Endothelial cell of umbilical vein (primary cell): ENCODE measurements at regions not wholly inside any gene's neighbourhood (a gene's known extent, or its start where the extent isn't known, plus 50 kb on each side); places are given as distances from the start of the nearest gene placed in this dataset.

ENCODE experiments used
- BruUV-seq: library from RNA; stranded (reverse); fragments of 400-500 nt; replicated peaks from 2 replicates; lab custom pipeline; 2021; lab: Mats Ljungman, UMichigan
- CTCF ChIA-PET: fragments of 300-600, 350-600 bp; sonication (Branson Sonifier 250); formaldehyde crosslinking; loops from one replicate; lab custom pipeline; 2021; ENCODE audit warnings: antibody characterized with exemption, inconsistent platforms; lab: Charles Lee
- POLR2A ChIA-PET: fragments of 300-600, 350-600 bp; sonication (Branson Sonifier 250); formaldehyde crosslinking; loops from one replicate; lab custom pipeline; 2021; ENCODE audit warnings: antibody characterized with exemption, inconsistent platforms; lab: Charles Lee
- DNase-seq: peaks from one replicate; pipeline ENCODE4 v3.0.0-alpha.2; 2011; ENCODE audit warnings: low read depth, low spot score
- FAIRE-seq: peaks from 2 replicates; lab custom pipeline; 2011; peaks lifted over from hg19 to GRCh38; lab: Jason Lieb, UNC
- H2AFZ ChIP-seq: 2 replicates; pipeline ENCODE4 v1.6.0; 2012; ENCODE audit warnings: low read depth, low read length, control low read depth, inconsistent platforms
- H3K27ac ChIP-seq: 2 replicates; pipeline ENCODE4 v1.5.1; 2011; ENCODE audit warnings: low read depth, mild to moderate bottlenecking, control low read depth, low read length, moderate library complexity; ENCODE audit not compliant: insufficient read depth
- H3K27me3 ChIP-seq, 2 experiments: 2 replicates each; pipeline versions ENCODE4 v1.6.0 to v1.6.1; 2011; ENCODE audit warnings: low read length in 2 of 2, mixed read lengths in 1 of 2; ENCODE audit not compliant: control insufficient read depth in 2 of 2, insufficient read depth in 2 of 2
- H3K36me3 ChIP-seq, 2 experiments: 2 replicates in 1 of 2; 3 replicates in 1 of 2; pipeline ENCODE4 v1.5.1; 2011; ENCODE audit warnings: low read length in 2 of 2, mild to moderate bottlenecking in 1 of 2, moderate library complexity in 1 of 2; ENCODE audit not compliant: control insufficient read depth in 2 of 2, insufficient read depth in 2 of 2; ENCODE audit errors: extremely low read depth in 1 of 2
- H3K4me1 ChIP-seq: 3 replicates; pipeline ENCODE4 v1.5.1; 2011; ENCODE audit warnings: mild to moderate bottlenecking, low read length; ENCODE audit not compliant: control insufficient read depth, insufficient read depth; ENCODE audit errors: extremely low read depth
- H3K4me2 ChIP-seq: 2 replicates; pipeline ENCODE4 v1.6.1; 2011; ENCODE audit warnings: low read length, control low read depth, mixed read lengths; ENCODE audit not compliant: insufficient read depth
- H3K4me3 ChIP-seq, 3 experiments: fragments of 200-600 bp in 1 of 3; sonication (generic), shearing (Covaris generic) in 1 of 3; replicated peaks in 1 of 3; 2 replicates each; pipeline ENCODE4 v1.5.1; 2011 to 2016; ENCODE audit warnings: control low read depth in 3 of 3, low read length in 3 of 3, mild to moderate bottlenecking in 2 of 3, inconsistent platforms in 1 of 3, low read depth in 1 of 3, moderate library complexity in 1 of 3; ENCODE audit not compliant: insufficient read depth in 1 of 3
- H3K79me2 ChIP-seq: 2 replicates; pipeline ENCODE4 v1.6.0; 2012; ENCODE audit warnings: low read length, inconsistent platforms; ENCODE audit not compliant: control insufficient read depth, insufficient read depth
- H3K9ac ChIP-seq: replicated peaks from 2 replicates; pipeline ENCODE3; 2011; ENCODE audit warnings: low read length, control low read depth; ENCODE audit not compliant: insufficient read depth; ENCODE audit errors: extremely low read depth
- H3K9me1 ChIP-seq: replicated peaks from 3 replicates; pipeline ENCODE4 v1.6.0; 2011; ENCODE audit warnings: mild to moderate bottlenecking, low read length; ENCODE audit not compliant: control insufficient read depth, insufficient read depth; ENCODE audit errors: extremely low read depth
- H3K9me3 ChIP-seq: replicated peaks from 2 replicates; pipeline ENCODE4 v1.5.1; 2012; ENCODE audit warnings: low read length, inconsistent platforms; ENCODE audit not compliant: control insufficient read depth, insufficient read depth
- H4K20me1 ChIP-seq: replicated peaks from 2 replicates; pipeline ENCODE3; 2011; ENCODE audit warnings: mild to moderate bottlenecking, low read length; ENCODE audit not compliant: control insufficient read depth, insufficient read depth; ENCODE audit errors: extremely low read depth
- EZH2 ChIP-seq: IDR thresholded peaks from 2 replicates; pipeline ENCODE4 v1.6.1; 2012; ENCODE audit warnings: borderline replicate concordance, low read depth, mild to moderate bottlenecking, moderate library complexity, low read length, inconsistent platforms; ENCODE audit not compliant: severe bottlenecking
- FOS ChIP-seq: IDR thresholded peaks from 2 replicates; pipeline ENCODE4 v1.6.1; 2011; ENCODE audit warnings: mild to moderate bottlenecking, low read length, moderate library complexity, borderline replicate concordance; ENCODE audit not compliant: insufficient read depth
- GATA2 ChIP-seq: IDR thresholded peaks from 2 replicates; pipeline ENCODE4 v1.7.0; 2011; ENCODE audit warnings: low read depth, mild to moderate bottlenecking, moderate library complexity, mixed read lengths, low read length; ENCODE audit not compliant: insufficient read length, insufficient read depth
- JUN ChIP-seq: IDR thresholded peaks from 2 replicates; pipeline ENCODE4 v1.6.1; 2011; ENCODE audit warnings: borderline replicate concordance, low read depth; ENCODE audit not compliant: insufficient read length, insufficient read depth
- MYC ChIP-seq: IDR thresholded peaks from one replicate; pipeline ENCODE4 v1.6.1; 2011; ENCODE audit warnings: mild to moderate bottlenecking, low read depth, low read length
- POLR2A ChIP-seq: IDR thresholded peaks from 2 replicates; pipeline ENCODE4 v1.6.1; 2012; ENCODE audit warnings: low read depth, mild to moderate bottlenecking, control low read depth, low read length
- POLR2AphosphoS5 ChIP-seq: IDR thresholded peaks from 2 replicates; pipeline ENCODE4 v1.6.1; 2012; ENCODE audit warnings: low read depth, mild to moderate bottlenecking, control low read depth, low read length, moderate library complexity; ENCODE audit not compliant: insufficient read depth
- dilution Hi-C: fragments of 300-500 bp; cut with MboI; formaldehyde crosslinking; loops from one replicate; pipeline ENCODE4 v1.15.0; 2019; ENCODE audit warnings: low sequenced_read_pairs; ENCODE audit not compliant: extremely low pct_ligation_motif_present
- intact Hi-C: fragments of 100-400 bp; cut with micrococcal nuclease; formaldehyde crosslinking; loops from one replicate; pipeline ENCODE4 v1.10.0; 2022
- TF ChIP-seq, protein P1 (sequence below), 2 donors: IDR thresholded peaks; 1 replicate in 1 of 2; 2 replicates in 1 of 2; pipeline ENCODE4 v1.5.1; 2011; ENCODE audit warnings: low read length in 2 of 2, mild to moderate bottlenecking in 2 of 2, moderate library complexity in 2 of 2, control low read depth in 1 of 2, inconsistent platforms in 1 of 2, low read depth in 1 of 2; ENCODE audit not compliant: insufficient read depth in 1 of 2; ENCODE audit errors: extremely low read depth in 1 of 2
- TF ChIP-seq, protein P2 (sequence below): IDR thresholded peaks from 2 replicates; pipeline ENCODE4 v1.6.1; 2011; ENCODE audit not compliant: insufficient read depth, insufficient read length

DNA sequence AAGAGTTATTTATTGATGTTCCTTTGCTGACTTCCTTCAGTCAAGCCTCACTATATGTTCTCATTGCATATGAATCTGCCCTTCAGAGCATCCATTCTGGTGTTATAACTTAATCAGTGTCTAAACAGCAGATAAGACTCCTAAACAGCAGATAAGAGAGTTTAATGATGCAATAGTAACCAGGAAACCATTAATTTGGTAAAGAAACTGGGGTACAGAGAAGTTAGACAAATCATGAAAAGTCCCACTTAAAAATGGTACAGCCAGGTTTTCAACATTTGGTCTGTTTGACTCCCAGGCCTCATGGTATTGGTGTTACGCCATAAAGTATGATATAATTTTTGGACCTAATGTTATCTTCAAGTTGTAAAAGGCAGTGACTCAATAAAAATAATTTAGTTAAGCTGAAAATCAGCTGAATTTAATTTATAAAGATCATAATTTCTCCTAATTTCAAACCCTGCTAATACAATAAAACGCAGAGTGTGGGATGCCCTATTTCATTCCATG lies 127.4 kb upstream of the DST start:
- no peak for DNase-seq
- H3K4me3 ChIP-seq = no peak overlapping the region
- no peaks in the 10 kb centered on the region for H3K9me3 ChIP-seq
- dilution Hi-C loops (no loop called here), intact Hi-C loops (loop anchor here (5.0 kb wide), 1 partner anchor 72 kb away; no protein-coding TSS in a partner anchor)
- peaks cover 23% of the 10 kb centered on the region for H3K4me1 ChIP-seq
- H3K4me2 ChIP-seq = no peak overlapping the region
- CTCF ChIA-PET = no interaction called here
- POLR2A ChIA-PET = no interaction called here
- H3K27me3 ChIP-seq = no peaks in the 10 kb centered on the region
- TF ChIP-seq FOS = no peak
- no peak for TF ChIP-seq POLR2A
- TF ChIP-seq, protein P1, sequence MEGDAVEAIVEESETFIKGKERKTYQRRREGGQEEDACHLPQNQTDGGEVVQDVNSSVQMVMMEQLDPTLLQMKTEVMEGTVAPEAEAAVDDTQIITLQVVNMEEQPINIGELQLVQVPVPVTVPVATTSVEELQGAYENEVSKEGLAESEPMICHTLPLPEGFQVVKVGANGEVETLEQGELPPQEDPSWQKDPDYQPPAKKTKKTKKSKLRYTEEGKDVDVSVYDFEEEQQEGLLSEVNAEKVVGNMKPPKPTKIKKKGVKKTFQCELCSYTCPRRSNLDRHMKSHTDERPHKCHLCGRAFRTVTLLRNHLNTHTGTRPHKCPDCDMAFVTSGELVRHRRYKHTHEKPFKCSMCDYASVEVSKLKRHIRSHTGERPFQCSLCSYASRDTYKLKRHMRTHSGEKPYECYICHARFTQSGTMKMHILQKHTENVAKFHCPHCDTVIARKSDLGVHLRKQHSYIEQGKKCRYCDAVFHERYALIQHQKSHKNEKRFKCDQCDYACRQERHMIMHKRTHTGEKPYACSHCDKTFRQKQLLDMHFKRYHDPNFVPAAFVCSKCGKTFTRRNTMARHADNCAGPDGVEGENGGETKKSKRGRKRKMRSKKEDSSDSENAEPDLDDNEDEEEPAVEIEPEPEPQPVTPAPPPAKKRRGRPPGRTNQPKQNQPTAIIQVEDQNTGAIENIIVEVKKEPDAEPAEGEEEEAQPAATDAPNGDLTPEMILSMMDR (IDR thresholded peaks at IDR 0.05; ENCODE audit: extremely low read depth in 1 of 2, insufficient read depth in 1 of 2, low read depth in 1 of 2, low read length in 2 of 2) = no peak
- no peak for TF ChIP-seq JUN
- TF ChIP-seq GATA2 = no peak
- no peak for TF ChIP-seq EZH2
- TF ChIP-seq, protein P2, sequence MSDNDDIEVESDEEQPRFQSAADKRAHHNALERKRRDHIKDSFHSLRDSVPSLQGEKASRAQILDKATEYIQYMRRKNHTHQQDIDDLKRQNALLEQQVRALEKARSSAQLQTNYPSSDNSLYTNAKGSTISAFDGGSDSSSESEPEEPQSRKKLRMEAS = no peak
- no peak for TF ChIP-seq POLR2AphosphoS5
- no peak for TF ChIP-seq MYC
- no peaks in the 10 kb centered on the region for H3K9me1 ChIP-seq
- H3K9ac ChIP-seq = no peak overlapping the region
- H4K20me1 ChIP-seq = peaks cover 7% of the 10 kb centered on the region
- no peak overlapping the region for H2AFZ ChIP-seq
- no peak for FAIRE-seq
- H3K27ac ChIP-seq = no peak overlapping the region
- peaks cover 67% of the 10 kb centered on the region for H3K79me2 ChIP-seq
- H3K36me3 ChIP-seq = no peaks in the 10 kb centered on the region
- BruUV-seq = no TSS peak
